ENCODE measurements at regions not wholly inside any gene's neighbourhood (a gene's known extent, or its start where the extent isn't known, plus 50 kb on each side); places are given as distances from the start of the nearest gene placed in this dataset.
"Not testable (repeated sequence)": the region's sequence is repeated elsewhere in the genome, so short reads cannot be mapped to it uniquely, and the experiment has no call there.

DNA sequence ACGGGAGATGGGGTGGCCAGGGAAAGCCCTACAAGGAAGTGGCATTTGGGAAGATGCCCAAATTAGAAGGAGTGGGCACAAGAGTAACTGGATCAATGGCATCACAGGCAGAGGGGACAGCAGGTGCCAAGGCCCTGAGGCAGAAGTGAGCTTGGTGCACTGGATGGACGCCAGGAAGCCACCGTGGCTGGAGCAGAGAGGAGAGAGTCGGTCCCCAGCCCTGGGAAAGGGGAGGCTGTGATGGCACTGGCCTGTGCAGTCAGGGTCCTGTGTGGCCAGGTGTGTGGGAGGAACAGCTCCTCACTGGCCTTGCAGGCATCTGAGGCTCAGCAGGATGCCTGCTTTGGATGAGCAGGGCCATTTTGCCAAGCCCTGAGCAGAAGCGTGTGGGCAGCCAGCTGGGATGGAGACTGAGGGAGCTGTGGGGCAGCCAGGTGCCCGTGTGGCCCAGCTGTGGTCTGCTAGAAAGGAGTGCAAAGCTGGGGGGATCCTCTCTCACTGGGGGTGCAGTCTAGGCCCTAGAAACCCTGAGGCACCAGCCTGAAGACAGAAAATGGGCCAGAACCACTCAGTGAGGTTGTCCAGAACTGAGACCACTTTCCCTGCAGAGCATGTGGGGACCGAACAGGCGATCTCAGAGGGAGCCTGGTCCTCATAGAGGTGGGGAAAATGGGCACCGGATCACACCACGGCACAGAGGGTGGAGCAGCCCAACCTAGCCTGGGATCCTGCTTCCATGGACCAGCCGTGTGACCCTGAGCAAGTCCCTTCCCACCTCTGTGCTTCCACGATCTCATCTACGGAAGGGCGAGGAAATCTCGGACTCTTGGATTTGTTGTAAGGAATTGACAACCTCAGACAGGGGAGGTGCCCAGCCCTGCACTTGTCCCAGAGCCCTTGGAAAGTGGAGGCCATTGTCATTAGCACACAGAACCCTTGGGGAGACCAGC, 78.6 kb upstream of the RTL6 start:
- Histone ChIP-seq H3K4me1 (no peaks in the 10 kb centered on the region), H3K27me3 (peaks cover 3% of the 10 kb centered on the region; the same call in 1 of the 2 replicates), H3K36me3 (no peaks in the 10 kb centered on the region), H3K9me3 (replicated peaks) (no peaks in the 10 kb centered on the region), H3K27ac (no peak overlapping the region), H3K4me3 (no peak overlapping the region)
- no peak for DNase-seq

- Histone ChIP-seq H3K27me3 (peaks cover 3% of the 10 kb centered on the region; the same call in 1 of the 2 replicates), H3K9me3 (replicated peaks) (no peaks in the 10 kb centered on the region), H3K36me3 (no peaks in the 10 kb centered on the region), H3K27ac (no peak overlapping the region), H3K4me3 (no peak overlapping the region), H3K4me1 (no peaks in the 10 kb centered on the region)
- DNase-seq: no peak
Observed at GRCh38 chr22:44575381-44576268, 77.6 kb upstream of the RTL6 start.

- no peak for DNase-seq
- Histone ChIP-seq H3K9me3 (replicated peaks) (no peaks in the 10 kb centered on the region), H3K27me3 (peaks cover 3% of the 10 kb centered on the region; the same call in 1 of the 2 replicates), H3K4me1 (no peaks in the 10 kb centered on the region), H3K36me3 (no peaks in the 10 kb centered on the region), H3K4me3 (no peak overlapping the region), H3K27ac (no peak overlapping the region)
Observed at GRCh38 chr22:44574640-44575380, 76.8 kb upstream of the RTL6 start.

GRCh38 chr22:44574057-44574639, 76.1 kb upstream of the RTL6 start:
- no peaks in the 10 kb centered on the region for H3K9me3 ChIP-seq (replicated peaks)
- H3K27me3 ChIP-seq: peaks cover 3% of the 10 kb centered on the region; the same call in 1 of the 2 replicates
- no peak overlapping the region for H3K27ac ChIP-seq
- H3K36me3 ChIP-seq: no peaks in the 10 kb centered on the region
- H3K4me1 ChIP-seq: no peaks in the 10 kb centered on the region
- no peak overlapping the region for H3K4me3 ChIP-seq
- DNase-seq: no peak

DNA sequence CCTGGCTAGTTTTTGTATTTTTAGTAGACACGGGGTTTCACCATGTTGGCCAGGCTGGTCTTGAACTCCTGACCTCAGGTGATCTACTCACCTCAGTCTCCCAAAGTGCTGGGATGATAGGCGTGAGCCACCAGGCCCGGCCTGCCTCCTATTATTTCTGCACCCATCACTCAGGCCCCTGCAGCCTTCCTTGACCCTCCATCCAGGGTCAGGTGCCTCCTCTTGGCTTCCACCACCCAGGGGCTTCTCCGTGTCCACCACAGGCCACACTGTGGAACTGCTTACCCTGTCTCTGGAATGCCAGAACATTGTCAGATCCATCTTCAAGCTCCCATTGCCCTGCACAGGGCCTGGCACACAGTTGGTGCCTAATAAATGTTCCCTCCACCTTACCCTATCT, 75.4 kb upstream of the RTL6 start:
- no peaks in the 10 kb centered on the region for H3K9me3 ChIP-seq (replicated peaks)
- H3K4me1 ChIP-seq: no peaks in the 10 kb centered on the region
- no peak for DNase-seq
- no peak overlapping the region for H3K27ac ChIP-seq
- peaks cover 3% of the 10 kb centered on the region; the same call in 1 of the 2 replicates for H3K27me3 ChIP-seq
- H3K36me3 ChIP-seq: no peaks in the 10 kb centered on the region
- H3K4me3 ChIP-seq: no peak overlapping the region

- no peaks in the 10 kb centered on the region for H3K9me3 ChIP-seq (replicated peaks)
- no peaks in the 10 kb centered on the region for H3K4me1 ChIP-seq
- peaks cover 3% of the 10 kb centered on the region; the same call in 1 of the 2 replicates for H3K27me3 ChIP-seq
- no peak overlapping the region for H3K27ac ChIP-seq
- H3K4me3 ChIP-seq: no peak overlapping the region
- H3K36me3 ChIP-seq: no peaks in the 10 kb centered on the region
- no peak for DNase-seq
Observed at GRCh38 chr22:44572414-44573207, 74.6 kb upstream of the RTL6 start.

DNA sequence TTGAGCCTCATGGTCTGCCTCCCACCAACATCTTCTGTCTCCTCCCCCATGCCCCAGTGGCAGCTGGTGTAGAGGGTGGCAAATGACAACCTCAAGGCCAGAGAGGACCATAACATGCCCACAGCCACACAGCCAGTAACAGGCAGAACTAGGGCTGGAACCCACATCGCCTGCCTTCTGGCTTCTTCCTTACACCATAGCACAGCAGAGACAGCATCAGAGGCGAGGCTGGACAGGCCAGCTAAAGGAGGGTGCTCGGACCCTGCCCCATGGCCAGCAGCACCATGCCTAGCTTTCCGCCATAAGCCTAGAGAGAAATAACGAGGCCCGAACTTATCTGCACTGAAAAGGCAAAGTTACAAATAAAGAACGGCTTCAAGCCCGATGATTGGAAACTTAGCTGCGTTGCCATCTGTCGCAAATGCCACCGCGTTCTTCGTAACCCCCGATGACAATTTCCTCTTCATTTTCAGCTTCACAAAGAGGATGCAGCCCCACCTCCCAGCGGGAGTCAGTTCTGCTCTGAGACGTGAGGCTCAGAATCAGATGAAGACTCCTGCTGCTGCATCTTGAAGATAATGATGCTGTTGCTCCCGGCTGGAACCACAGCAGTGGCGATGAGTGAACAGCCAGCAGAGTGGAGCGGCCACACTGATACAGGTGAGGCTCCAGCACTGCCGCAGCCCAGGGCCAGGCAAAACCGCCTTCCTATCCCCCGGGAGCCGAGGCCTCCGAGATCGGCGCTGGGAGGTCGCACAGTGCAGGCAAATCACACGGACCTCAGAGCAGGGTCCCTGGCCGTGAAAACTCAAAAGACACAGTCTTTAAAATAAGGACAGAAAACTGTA, 73.8 kb upstream of the RTL6 start:
- DNase-seq: no peak
- Histone ChIP-seq H3K27me3 (peaks cover 3% of the 10 kb centered on the region; the same call in 1 of the 2 replicates), H3K9me3 (replicated peaks) (no peaks in the 10 kb centered on the region)

DNA sequence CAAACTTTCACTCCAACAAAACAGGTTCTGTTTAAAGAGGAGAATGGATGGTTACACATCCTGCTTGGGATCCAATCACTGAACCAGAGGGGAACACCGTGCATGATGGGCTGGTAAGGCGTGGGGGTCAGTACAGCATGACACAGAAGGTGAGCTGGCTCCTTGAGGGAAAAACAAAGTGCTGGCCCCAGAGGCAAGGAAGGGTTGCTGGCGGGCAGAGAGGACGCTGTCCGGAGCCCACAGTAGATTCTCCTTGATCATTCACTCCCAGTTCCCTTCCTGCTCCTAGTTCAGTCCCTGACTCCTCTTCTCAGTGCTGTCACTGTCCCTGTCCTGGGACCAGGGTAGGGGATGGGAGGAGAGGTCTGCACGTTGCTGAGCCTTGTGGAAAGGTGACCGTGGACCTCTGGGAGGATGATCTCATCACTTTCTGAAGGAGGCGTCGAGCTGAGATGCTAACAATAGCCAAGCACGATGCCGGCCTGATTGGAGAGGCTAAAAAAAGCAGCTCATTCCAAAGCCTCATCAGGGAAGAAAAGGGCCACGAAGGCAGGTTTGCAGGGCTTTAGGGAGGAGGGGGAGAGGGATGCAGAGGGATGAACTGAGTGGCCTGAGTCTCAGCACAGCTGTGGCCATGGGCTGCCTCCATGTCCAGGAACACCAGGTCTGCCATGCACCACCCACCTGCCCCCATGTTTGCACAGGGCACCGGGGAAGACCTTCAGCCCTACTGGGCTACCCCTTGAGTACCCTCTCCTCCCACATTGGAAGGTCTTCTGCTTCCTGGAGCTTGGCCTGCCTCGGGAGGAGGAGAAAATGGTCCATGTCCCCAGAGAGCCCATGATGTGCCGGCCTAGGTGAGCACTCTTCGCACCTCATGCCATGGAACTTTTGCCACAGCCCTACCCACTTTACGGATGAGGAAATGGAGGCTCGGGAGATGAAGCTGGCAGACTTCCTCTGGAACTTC, 72.7 kb upstream of the RTL6 start:
- no peaks in the 10 kb centered on the region for H3K36me3 ChIP-seq
- H3K27me3 ChIP-seq: peaks cover 3% of the 10 kb centered on the region; the same call in 1 of the 2 replicates
- H3K27ac ChIP-seq: no peak overlapping the region
- DNase-seq: no peak
- no peaks in the 10 kb centered on the region for H3K9me3 ChIP-seq (replicated peaks)
- no peak overlapping the region for H3K4me3 ChIP-seq
- H3K4me1 ChIP-seq: no peaks in the 10 kb centered on the region

More for the DNA sequence above, 73.8 kb upstream of the RTL6 start:
- Histone ChIP-seq H3K4me3 (no peak overlapping the region), H3K36me3 (no peaks in the 10 kb centered on the region), H3K4me1 (no peaks in the 10 kb centered on the region), H3K27ac (no peak overlapping the region)

GRCh38 chr22:44569561-44569991, 71.5 kb upstream of the RTL6 start:
- peaks cover under 1% of the 10 kb centered on the region; the same call in 1 of the 2 replicates for H3K27me3 ChIP-seq
- no peaks in the 10 kb centered on the region for H3K9me3 ChIP-seq (replicated peaks)
- no peak overlapping the region for H3K27ac ChIP-seq
- H3K4me1 ChIP-seq: no peaks in the 10 kb centered on the region
- no peak overlapping the region for H3K4me3 ChIP-seq
- H3K36me3 ChIP-seq: no peaks in the 10 kb centered on the region
- no peak for DNase-seq

GRCh38 chr22:44567846-44568493, 69.9 kb upstream of the RTL6 start:
- Histone ChIP-seq H3K27me3 (no peaks in the 10 kb centered on the region), H3K36me3 (no peaks in the 10 kb centered on the region), H3K4me3 (no peak overlapping the region), H3K9me3 (replicated peaks) (no peaks in the 10 kb centered on the region), H3K4me1 (no peaks in the 10 kb centered on the region), H3K27ac (no peak overlapping the region)
- DNase-seq: peak; percentile 35 to 53

- H3K4me3 ChIP-seq; H3K36me3 ChIP-seq; DNase-seq; H3K27ac ChIP-seq; H3K4me1 ChIP-seq; H3K9me3 ChIP-seq (replicated peaks); H3K27me3 ChIP-seq: not testable (repeated sequence)
Observed at GRCh38 chr22:44567378-44567841, 69.4 kb upstream of the RTL6 start.

Data from SJCRH30 (cell line).